HCT116 (cell line): ENCODE measurements at regions not wholly inside any gene's neighbourhood (a gene's known extent, or its start where the extent isn't known, plus 50 kb on each side); places are given as distances from the start of the nearest gene placed in this dataset.

Experiments used
- ATAC-seq: fragments of 200-7000 bp; cut with Tn5 transposase; 2 replicates; pipeline ENCODE4 v1.9.1; 2020; ENCODE audit warnings: mild to moderate bottlenecking, moderate library complexity
- BruUV-seq: library from RNA; stranded (reverse); fragments of 400-500 nt; replicated peaks from 2 replicates; lab custom pipeline; 2021; lab: Mats Ljungman, UMichigan
- CTCF ChIA-PET: fragments of 300-600 bp; sonication (Branson Sonifier 250); formaldehyde crosslinking; loops from one replicate; lab custom pipeline; 2021; ENCODE audit warnings: antibody characterized with exemption; lab: Charles Lee
- POLR2A ChIA-PET: fragments of 300-600, 350-600 bp; sonication (Branson Sonifier 250); formaldehyde crosslinking; loops from one replicate; lab custom pipeline; 2021; ENCODE audit warnings: antibody characterized with exemption; lab: Charles Lee
- RAD21 ChIA-PET, 2 experiments: fragments of 300-600 bp; sonication (Branson Sonifier 250); formaldehyde crosslinking; loops; one replicate each; lab custom pipeline; 2023; ENCODE audit warnings: low total read pairs in 2 of 2; ENCODE audit not compliant: uncharacterized antibody in 2 of 2, unreplicated experiment in 2 of 2, low non-redundant PET in 1 of 2; lab: Charles Lee
- DNase-seq: peaks from one replicate; pipeline ENCODE4 v3.0.0-alpha.2; 2010; ENCODE audit warnings: low read depth, low spot score
- H2AFZ ChIP-seq: fragments of 200-600 bp; shearing (Covaris generic), sonication (generic); 2 replicates; pipeline ENCODE4 v1.6.1; 2017; ENCODE audit warnings: low read depth, mixed run types, mixed read lengths, antibody characterized with exemption, low read length; ENCODE audit not compliant: poor library complexity, severe bottlenecking
- H3K27ac ChIP-seq: 2 replicates; pipeline ENCODE4 v1.5.1; 2012; ENCODE audit warnings: low read depth, low read length
- H3K27me3 ChIP-seq: fragments of 200-600 bp; sonication (generic); 2 replicates; pipeline ENCODE4 v1.6.1; 2016; ENCODE audit warnings: mixed run types, low read length, mixed read lengths; ENCODE audit not compliant: insufficient read depth
- H3K36me3 ChIP-seq, 2 experiments: fragments of 200-500 bp in 1 of 2; fragments of 200-600 bp in 1 of 2; sonication (Bioruptor generic) in 1 of 2; sonication (generic) in 1 of 2; 2 replicates each; pipeline versions ENCODE4 v1.5.1 to v1.6.1; 2014 to 2016; ENCODE audit warnings: low read length in 2 of 2, inconsistent platforms in 1 of 2, mixed read lengths in 1 of 2, mixed run types in 1 of 2; ENCODE audit not compliant: insufficient read depth in 2 of 2, control insufficient read depth in 1 of 2
- H3K4me1 ChIP-seq, 2 experiments: fragments of 200-600 bp in 1 of 2; sonication (generic) in 1 of 2; 2 replicates each; pipeline versions ENCODE4 v1.5.1 to v1.6.1; 2012 to 2017; ENCODE audit warnings: low read length in 2 of 2, inconsistent platforms in 1 of 2, mild to moderate bottlenecking in 1 of 2, mixed read lengths in 1 of 2, mixed run types in 1 of 2, moderate library complexity in 1 of 2; ENCODE audit not compliant: insufficient read depth in 2 of 2, control insufficient read depth in 1 of 2
- H3K4me2 ChIP-seq: fragments of 200-600 bp; sonication (generic); 2 replicates; pipeline ENCODE4 v1.6.1; 2017; ENCODE audit warnings: mixed run types, low read length, mixed read lengths
- H3K4me3 ChIP-seq, 2 experiments: fragments of 200-600 bp in 1 of 2; sonication (generic) in 1 of 2; replicated peaks in 1 of 2; 2 replicates each; pipeline ENCODE4 v1.5.1; 2011 to 2016; ENCODE audit warnings: low read length in 2 of 2, control low read depth in 1 of 2, low read depth in 1 of 2, mild to moderate bottlenecking in 1 of 2, mixed read lengths in 1 of 2, mixed run types in 1 of 2
- H3K79me2 ChIP-seq: fragments of 200-600 bp; sonication (generic); 2 replicates; pipeline ENCODE4 v1.6.1; 2017; ENCODE audit warnings: mild to moderate bottlenecking, mixed run types, low read length, moderate library complexity, mixed read lengths; ENCODE audit not compliant: insufficient read depth
- H3K9ac ChIP-seq: fragments of 200-600 bp; sonication (generic); 2 replicates; pipeline ENCODE4 v1.6.1; 2016; ENCODE audit warnings: low read length, mixed read lengths
- H3K9me2 ChIP-seq: fragments of 200-600 bp; sonication (generic), shearing (Covaris generic); 2 replicates; pipeline ENCODE4 v1.6.1; 2017; ENCODE audit warnings: mixed run types, mild to moderate bottlenecking, moderate library complexity; ENCODE audit not compliant: insufficient read depth
- H3K9me3 ChIP-seq, 2 experiments: fragments of 200-500 bp in 1 of 2; fragments of 200-600 bp in 1 of 2; sonication (Bioruptor generic) in 1 of 2; sonication (generic) in 1 of 2; 2 replicates each; pipeline ENCODE4 v1.6.1; 2014 to 2017; ENCODE audit warnings: low read length in 2 of 2, mixed read lengths in 2 of 2, inconsistent platforms in 1 of 2, low read depth in 1 of 2, mild to moderate bottlenecking in 1 of 2, mixed run types in 1 of 2, moderate library complexity in 1 of 2; ENCODE audit not compliant: control insufficient read depth in 1 of 2, insufficient read depth in 1 of 2
- H4K20me1 ChIP-seq: fragments of 200-600 bp; sonication (generic), shearing (Covaris generic); 2 replicates; pipeline ENCODE4 v1.6.1; 2017; ENCODE audit warnings: mixed run types, mild to moderate bottlenecking, moderate library complexity; ENCODE audit not compliant: insufficient read depth
- CBX3 ChIP-seq: IDR thresholded peaks from 2 replicates; pipeline ENCODE4 v1.6.1; 2012; ENCODE audit warnings: low read depth
- ELF1 ChIP-seq: IDR thresholded peaks from 2 replicates; pipeline ENCODE4 v1.6.1; 2012; ENCODE audit warnings: low read depth, borderline replicate concordance
- EZH2 ChIP-seq: fragments of 200-600 bp; sonication (generic); IDR thresholded peaks from 2 replicates; pipeline ENCODE4 v1.6.1; 2017; ENCODE audit warnings: antibody characterized with exemption, mixed run types
- EZH2phosphoT487 ChIP-seq: fragments of 200-600 bp; IDR thresholded peaks from 2 replicates; pipeline ENCODE4 v1.6.1; 2018; ENCODE audit warnings: antibody characterized with exemption, borderline replicate concordance
- FOSL1 ChIP-seq: IDR thresholded peaks from 2 replicates; pipeline ENCODE4 v1.6.1; 2012; ENCODE audit warnings: low read depth
- JUND ChIP-seq: IDR thresholded peaks from 2 replicates; pipeline ENCODE4 v1.6.1; 2012
- MAX ChIP-seq: IDR thresholded peaks from 2 replicates; pipeline ENCODE4 v1.6.1; 2012
- POLR2A ChIP-seq: IDR thresholded peaks from 2 replicates; pipeline ENCODE4 v1.7.0; 2011; ENCODE audit warnings: borderline replicate concordance; ENCODE audit not compliant: insufficient read depth, insufficient read length; ENCODE audit errors: extremely low read depth
- RAD21 ChIP-seq: IDR thresholded peaks from 2 replicates; pipeline ENCODE4 v1.6.1; 2012; ENCODE audit warnings: low read depth, mild to moderate bottlenecking
- REST ChIP-seq: IDR thresholded peaks from 2 replicates; pipeline ENCODE4 v1.6.1; 2012; ENCODE audit warnings: low read depth
- TCF7L2 ChIP-seq: IDR thresholded peaks from 2 replicates; pipeline ENCODE4 v1.7.0; 2011; ENCODE audit warnings: borderline replicate concordance, inconsistent platforms; ENCODE audit not compliant: insufficient read depth, insufficient read length; ENCODE audit errors: extremely low read depth
- ZFX ChIP-seq: fragments of 450-650 bp; IDR thresholded peaks from 2 replicates; pipeline ENCODE4 v1.6.1; 2017
- intact Hi-C: fragments of 100-400 bp; cut with micrococcal nuclease; formaldehyde crosslinking; loops from 2 replicates; pipeline ENCODE4 v1.10.0; 2022

- BruUV-seq: no TSS peak
- ChIA-PET CTCF (no interaction called here), POLR2A (no interaction called here), RAD21 (no interaction called here)
- H2AFZ ChIP-seq: no peak overlapping the region
- H3K9me2 ChIP-seq: no peaks in the 10 kb centered on the region
- H4K20me1 ChIP-seq: no peaks in the 10 kb centered on the region
- no peak overlapping the region for H3K4me3 ChIP-seq
- no peak overlapping the region for H3K4me2 ChIP-seq
- TF ChIP-seq EZH2 (no peak), POLR2A (no peak), JUND (no peak), FOSL1 (no peak)
- H3K27me3 ChIP-seq: no peaks in the 10 kb centered on the region
- 0 out of 4 replicates have a peak, but pooled peaks cover 0 to 5% of the 10 kb centered on the region in 2 experiments for H3K36me3 ChIP-seq
- H3K79me2 ChIP-seq: no peaks in the 10 kb centered on the region
- ATAC-seq (no peak), DNase-seq (no peak)
- no peak overlapping the region for H3K27ac ChIP-seq
- no peak overlapping the region for H3K9ac ChIP-seq
- intact Hi-C loops: no loop called here
- H3K4me1 ChIP-seq: no peaks in the 10 kb centered on the region
- peaks cover 0 to 10% of the 10 kb centered on the region in 2 experiments; a peak in 1 of 4 replicates for H3K9me3 ChIP-seq
Measured at GRCh38 chr14:96964726-96965415, 167.7 kb downstream of the VRK1 start.

GRCh38 chr14:96965885-96966595 is 168.9 kb downstream of the VRK1 start:
- H3K4me2 ChIP-seq: no peak overlapping the region
- ATAC-seq: no peak
- CTCF ChIA-PET: no interaction called here

More at GRCh38 chr14:96965885-96966595, 168.9 kb downstream of the VRK1 start:
- ChIA-PET RAD21 (no interaction called here), POLR2A (no interaction called here)
- Histone ChIP-seq H3K9me2 (no peaks in the 10 kb centered on the region), H3K27me3 (no peaks in the 10 kb centered on the region), H2AFZ (no peak overlapping the region), H3K36me3 (0 out of 4 replicates have a peak, but pooled peaks cover 0 to 5% of the 10 kb centered on the region in 2 experiments), H3K79me2 (no peaks in the 10 kb centered on the region), H3K9me3 (peaks cover 0 to 10% of the 10 kb centered on the region in 2 experiments; a peak in 1 of 4 replicates), H3K9ac (no peak overlapping the region), H3K4me3 (no peak overlapping the region), H3K27ac (no peak overlapping the region), H4K20me1 (no peaks in the 10 kb centered on the region), H3K4me1 (no peaks in the 10 kb centered on the region)
- BruUV-seq: no TSS peak
- no peak for DNase-seq
- TF ChIP-seq CBX3 (no peak), EZH2 (no peak), RAD21 (no peak), ELF1 (no peak), FOSL1 (no peak), JUND (no peak), MAX (no peak), ZFX (no peak), TCF7L2 (no peak), REST (no peak), EZH2phosphoT487 (no peak)
- intact Hi-C loops: no loop called here
